ENCODE measurements at regions not wholly inside any gene's neighbourhood (a gene's known extent, or its start where the extent isn't known, plus 50 kb on each side); places are given as distances from the start of the nearest gene placed in this dataset.
A peak's percentile ranks its signal among the peaks of the same experiment; 100 is the strongest.
"Not testable (repeated sequence)": the region's sequence is repeated elsewhere in the genome, so short reads cannot be mapped to it uniquely, and the experiment has no call there.

DNA sequence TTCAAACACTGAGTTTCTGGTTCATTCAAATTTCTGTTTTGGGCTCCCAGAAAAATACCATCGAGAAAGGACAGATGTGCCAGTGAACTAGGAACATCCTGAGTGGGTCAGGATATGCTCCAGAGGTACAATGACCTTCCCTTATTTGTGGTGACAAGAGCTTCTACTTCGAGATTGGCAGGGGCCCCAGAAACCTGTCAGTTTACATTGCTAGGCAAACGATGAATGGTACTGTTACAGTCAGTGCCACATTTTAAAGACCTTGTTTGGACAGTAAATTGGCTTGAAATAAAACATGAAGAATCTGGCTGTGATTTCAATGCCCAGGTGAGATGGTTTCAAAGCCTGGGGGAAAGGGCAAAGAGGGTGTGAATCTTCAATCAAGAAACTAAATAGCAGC, 454.5 kb upstream of the ID4 start:
- Histone ChIP-seq H3K27me3 (ENCODE audit: control insufficient read depth, insufficient read depth, low read length) (no peaks in the 10 kb centered on the region), H3K9ac (ENCODE audit: low read depth, low read length) (no peak overlapping the region), H3K9me3 (replicated peaks; ENCODE audit: low read length) (no peaks in the 10 kb centered on the region), H3K4me3 (ENCODE audit: low read length) (no peak overlapping the region), H3K4me1 (ENCODE audit: control insufficient read depth, insufficient read depth, low read length) (peaks cover 31% of the 10 kb centered on the region), H3K36me3 (ENCODE audit: insufficient read depth, low read length) (no peaks in the 10 kb centered on the region), H3K4me2 (ENCODE audit: low read length) (no peak overlapping the region)

- Histone ChIP-seq H3K4me3 (ENCODE audit: low read length) (no peak overlapping the region), H3K4me1 (ENCODE audit: control insufficient read depth, insufficient read depth, low read length) (no peaks in the 10 kb centered on the region), H3K9ac (ENCODE audit: low read depth, low read length) (no peak overlapping the region), H3K27me3 (ENCODE audit: control insufficient read depth, insufficient read depth, low read length) (no peaks in the 10 kb centered on the region), H3K4me2 (ENCODE audit: low read length) (no peak overlapping the region), H3K9me3 (replicated peaks; ENCODE audit: low read length) (no peaks in the 10 kb centered on the region), H3K36me3 (ENCODE audit: insufficient read depth, low read length) (no peaks in the 10 kb centered on the region)
Observed at GRCh38 chr6:19391926-19392325, 445.2 kb upstream of the ID4 start.

GRCh38 chr6:19394051-19394450, 443.1 kb upstream of the ID4 start:
- Histone ChIP-seq H3K27me3 (ENCODE audit: control insufficient read depth, insufficient read depth, low read length) (no peaks in the 10 kb centered on the region), H3K4me2 (ENCODE audit: low read length) (no peak overlapping the region), H3K36me3 (ENCODE audit: insufficient read depth, low read length) (no peaks in the 10 kb centered on the region), H3K9ac (ENCODE audit: low read depth, low read length) (no peak overlapping the region), H3K4me3 (ENCODE audit: low read length) (no peak overlapping the region), H3K4me1 (ENCODE audit: control insufficient read depth, insufficient read depth, low read length) (no peaks in the 10 kb centered on the region), H3K9me3 (replicated peaks; ENCODE audit: low read length) (no peaks in the 10 kb centered on the region)

DNA sequence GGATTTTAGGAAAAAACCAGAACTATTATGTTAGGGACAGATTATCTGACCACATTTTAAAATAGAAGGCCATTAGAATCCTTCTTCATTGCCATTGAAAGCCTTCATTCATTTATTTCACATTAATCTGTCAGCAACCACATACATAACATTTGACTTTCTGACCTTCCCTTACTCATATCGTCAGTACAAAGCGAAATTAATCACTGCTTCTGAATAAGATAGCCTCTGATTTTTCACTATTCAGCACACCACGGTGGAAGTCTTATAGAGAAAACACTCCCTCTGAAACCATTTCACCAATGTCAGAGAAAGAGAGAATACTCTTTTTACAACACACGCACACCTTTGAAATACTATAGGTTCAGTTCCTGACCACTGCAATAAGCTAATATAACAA, 442.5 kb upstream of the ID4 start:
- Histone ChIP-seq H3K4me1 (ENCODE audit: control insufficient read depth, insufficient read depth, low read length) (peaks cover 3% of the 10 kb centered on the region), H3K4me3 (ENCODE audit: low read length) (no peak overlapping the region)

GRCh38 chr6:19395316-19395715, 441.9 kb upstream of the ID4 start:
- Histone ChIP-seq H3K9me3 (replicated peaks; ENCODE audit: low read length) (no peaks in the 10 kb centered on the region), H3K27me3 (ENCODE audit: control insufficient read depth, insufficient read depth, low read length) (no peaks in the 10 kb centered on the region), H3K36me3 (ENCODE audit: insufficient read depth, low read length) (no peaks in the 10 kb centered on the region), H3K4me3 (ENCODE audit: low read length) (no peak overlapping the region), H3K4me1 (ENCODE audit: control insufficient read depth, insufficient read depth, low read length) (peaks cover 4% of the 10 kb centered on the region), H3K9ac (ENCODE audit: low read depth, low read length) (no peak overlapping the region), H3K4me2 (ENCODE audit: low read length) (no peak overlapping the region)

More for the DNA sequence above, 442.5 kb upstream of the ID4 start:
- Histone ChIP-seq H3K36me3 (ENCODE audit: insufficient read depth, low read length) (no peaks in the 10 kb centered on the region), H3K27me3 (ENCODE audit: control insufficient read depth, insufficient read depth, low read length) (no peaks in the 10 kb centered on the region), H3K4me2 (ENCODE audit: low read length) (no peak overlapping the region), H3K9ac (ENCODE audit: low read depth, low read length) (no peak overlapping the region), H3K9me3 (replicated peaks; ENCODE audit: low read length) (no peaks in the 10 kb centered on the region)

DNA sequence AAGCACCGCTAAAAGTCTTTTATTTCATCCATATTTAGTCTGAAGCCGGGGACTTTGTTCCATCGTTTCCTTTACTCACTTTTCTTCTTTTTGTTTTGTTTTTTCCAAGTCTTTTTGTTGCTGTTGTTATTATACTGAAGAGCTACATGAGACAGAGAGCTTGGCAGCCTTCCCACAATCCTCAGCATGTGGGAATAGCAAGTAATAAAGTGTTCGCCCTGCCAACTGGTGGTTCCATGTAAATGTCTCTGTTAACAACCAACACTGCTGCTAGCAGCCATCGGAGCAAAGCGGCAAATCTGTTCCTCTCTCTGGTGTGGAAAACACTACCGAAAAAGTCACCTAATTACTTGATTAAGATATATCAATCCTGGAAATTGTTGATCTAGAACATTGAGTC, 437.8 kb upstream of the ID4 start:
- Histone ChIP-seq H3K4me3 (ENCODE audit: low read length) (no peak overlapping the region), H3K27me3 (ENCODE audit: control insufficient read depth, insufficient read depth, low read length) (no peaks in the 10 kb centered on the region), H3K4me2 (ENCODE audit: low read length) (peak overlapping the region; percentile 55), H3K9me3 (replicated peaks; ENCODE audit: low read length) (peaks cover 7% of the 10 kb centered on the region), H3K36me3 (ENCODE audit: insufficient read depth, low read length) (no peaks in the 10 kb centered on the region), H3K4me1 (ENCODE audit: control insufficient read depth, insufficient read depth, low read length) (peaks cover 4% of the 10 kb centered on the region), H3K9ac (ENCODE audit: low read depth, low read length) (no peak overlapping the region)

- peaks cover 13% of the 10 kb centered on the region for H3K9me3 ChIP-seq (replicated peaks; ENCODE audit: low read length)
- not testable (repeated sequence) for H3K27me3 ChIP-seq (ENCODE audit: control insufficient read depth, insufficient read depth, low read length); H3K9ac ChIP-seq (ENCODE audit: low read depth, low read length); H3K36me3 ChIP-seq (ENCODE audit: insufficient read depth, low read length); H3K4me2 ChIP-seq (ENCODE audit: low read length); H3K4me3 ChIP-seq (ENCODE audit: low read length)
- H3K4me1 ChIP-seq (ENCODE audit: control insufficient read depth, insufficient read depth, low read length): peaks cover 15% of the 10 kb centered on the region
Observed at GRCh38 chr6:19404884-19405283, 432.3 kb upstream of the ID4 start.

GRCh38 chr6:19408331-19408730, 428.8 kb upstream of the ID4 start:
- Histone ChIP-seq H3K27me3 (ENCODE audit: control insufficient read depth, insufficient read depth, low read length) (no peaks in the 10 kb centered on the region), H3K36me3 (ENCODE audit: insufficient read depth, low read length) (no peaks in the 10 kb centered on the region)

GRCh38 chr6:19410481-19410880, 426.7 kb upstream of the ID4 start:
- Histone ChIP-seq H3K9ac (ENCODE audit: low read depth, low read length) (no peak overlapping the region), H3K4me3 (ENCODE audit: low read length) (no peak overlapping the region), H3K4me2 (ENCODE audit: low read length) (no peak overlapping the region), H3K9me3 (replicated peaks; ENCODE audit: low read length) (peaks cover 3% of the 10 kb centered on the region), H3K36me3 (ENCODE audit: insufficient read depth, low read length) (no peaks in the 10 kb centered on the region), H3K27me3 (ENCODE audit: control insufficient read depth, insufficient read depth, low read length) (no peaks in the 10 kb centered on the region), H3K4me1 (ENCODE audit: control insufficient read depth, insufficient read depth, low read length) (peaks cover 48% of the 10 kb centered on the region)

More at GRCh38 chr6:19408331-19408730, 428.8 kb upstream of the ID4 start:
- H3K9ac ChIP-seq (ENCODE audit: low read depth, low read length): no peak overlapping the region
- H3K4me2 ChIP-seq (ENCODE audit: low read length): peak overlapping the region; percentile 1
- no peak overlapping the region for H3K4me3 ChIP-seq (ENCODE audit: low read length)
- peaks cover 13% of the 10 kb centered on the region for H3K9me3 ChIP-seq (replicated peaks; ENCODE audit: low read length)
- H3K4me1 ChIP-seq (ENCODE audit: control insufficient read depth, insufficient read depth, low read length): peaks cover 38% of the 10 kb centered on the region

DNA sequence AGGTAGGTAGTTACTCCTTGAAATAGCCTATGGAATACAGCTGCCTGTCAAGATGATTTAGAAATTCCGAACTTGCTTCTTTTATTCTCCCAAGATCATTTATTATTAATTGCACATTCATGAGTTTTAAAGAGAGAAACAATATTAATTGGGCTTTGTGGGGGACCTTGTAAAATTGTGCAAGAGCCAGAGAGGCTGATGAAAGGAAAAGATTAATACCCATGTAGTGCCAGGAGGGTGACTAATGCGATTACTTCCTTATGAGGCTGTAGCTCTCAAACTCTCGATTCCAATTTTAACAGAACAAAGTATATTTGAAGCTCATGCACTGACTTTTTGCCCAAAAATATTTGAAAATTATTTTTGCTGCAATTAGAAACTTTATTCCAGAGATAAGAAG, 423.8 kb upstream of the ID4 start:
- H3K9ac ChIP-seq (ENCODE audit: low read depth, low read length): no peak overlapping the region
- H3K27me3 ChIP-seq (ENCODE audit: control insufficient read depth, insufficient read depth, low read length): no peaks in the 10 kb centered on the region
- H3K4me2 ChIP-seq (ENCODE audit: low read length): no peak overlapping the region
- no peaks in the 10 kb centered on the region for H3K36me3 ChIP-seq (ENCODE audit: insufficient read depth, low read length)
- no peak overlapping the region for H3K4me3 ChIP-seq (ENCODE audit: low read length)
- H3K4me1 ChIP-seq (ENCODE audit: control insufficient read depth, insufficient read depth, low read length): peaks cover 60% of the 10 kb centered on the region
- H3K9me3 ChIP-seq (replicated peaks; ENCODE audit: low read length): peaks cover 7% of the 10 kb centered on the region

- Histone ChIP-seq H3K4me2 (ENCODE audit: low read length) (peak overlapping the region; percentile 68), H3K9me3 (replicated peaks; ENCODE audit: low read length) (peaks cover 7% of the 10 kb centered on the region), H3K9ac (ENCODE audit: low read depth, low read length) (peak overlapping the region; percentile 28), H3K4me1 (ENCODE audit: control insufficient read depth, insufficient read depth, low read length) (peaks cover 39% of the 10 kb centered on the region), H3K36me3 (ENCODE audit: insufficient read depth, low read length) (no peaks in the 10 kb centered on the region), H3K27me3 (ENCODE audit: control insufficient read depth, insufficient read depth, low read length) (no peaks in the 10 kb centered on the region), H3K4me3 (ENCODE audit: low read length) (no peak overlapping the region)
Observed at GRCh38 chr6:19415605-19416326, 421.4 kb upstream of the ID4 start.

DNA sequence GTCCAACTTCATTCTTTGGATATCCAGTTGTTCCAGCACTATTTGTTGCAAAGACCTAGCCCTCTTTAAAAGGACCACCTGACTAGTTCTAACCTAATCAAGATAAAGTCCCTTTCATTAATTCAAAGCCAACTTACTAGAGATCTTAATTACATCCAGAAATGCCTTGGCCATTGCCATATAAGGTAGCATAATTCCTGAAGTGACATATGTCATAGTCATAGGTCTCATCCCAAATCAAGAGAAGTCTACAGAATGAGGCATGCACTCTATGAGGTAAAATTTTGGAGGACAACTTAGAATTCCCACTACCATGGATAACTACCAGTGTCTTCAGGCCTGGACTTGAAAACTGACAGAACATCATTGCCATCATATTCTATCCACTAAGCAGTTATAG, 420.4 kb upstream of the ID4 start:
- Histone ChIP-seq H3K4me2 (ENCODE audit: low read length) (no peak overlapping the region), H3K4me1 (ENCODE audit: control insufficient read depth, insufficient read depth, low read length) (peaks cover 33% of the 10 kb centered on the region), H3K36me3 (ENCODE audit: insufficient read depth, low read length) (no peaks in the 10 kb centered on the region), H3K27me3 (ENCODE audit: control insufficient read depth, insufficient read depth, low read length) (no peaks in the 10 kb centered on the region), H3K4me3 (ENCODE audit: low read length) (no peak overlapping the region), H3K9me3 (replicated peaks; ENCODE audit: low read length) (peaks cover 7% of the 10 kb centered on the region), H3K9ac (ENCODE audit: low read depth, low read length) (no peak overlapping the region)

Data from skeletal muscle satellite cell (primary cell).